Testis (tissue), 2 donors: ENCODE measurements at regions not wholly inside any gene's neighbourhood (a gene's known extent, or its start where the extent isn't known, plus 50 kb on each side); places are given as distances from the start of the nearest gene placed in this dataset.

Experiments
- DNase-seq: peaks from one replicate; pipeline ENCODE4 v3.0.0-alpha.2; 2019
- H3K27ac ChIP-seq, 2 donors: fragments of 200-600 bp; sonication (generic); one replicate each; pipeline ENCODE4 v1.5.1; 2019
- H3K27me3 ChIP-seq: fragments of 200-600 bp; sonication (generic); one replicate; pipeline ENCODE4 v1.5.1; 2019
- H3K36me3 ChIP-seq: fragments of 200-600 bp; sonication (generic); one replicate; pipeline ENCODE4 v1.5.1; 2017; ENCODE audit warnings: low read depth; ENCODE audit errors: missing control alignments
- H3K4me1 ChIP-seq: fragments of 200-600 bp; sonication (generic); one replicate; pipeline ENCODE4 v1.5.1; 2019
- H3K4me3 ChIP-seq, 2 donors: fragments of 200-600 bp; sonication (generic); one replicate each; pipeline ENCODE4 v1.5.1; 2017 to 2019
- H3K9me3 ChIP-seq: fragments of 200-600 bp; sonication (generic); one replicate; pipeline ENCODE4 v1.5.1; 2017
- POLR2A ChIP-seq: fragments of 450-650 bp; IDR thresholded peaks from one replicate; pipeline ENCODE4 v1.6.1; 2017; ENCODE audit warnings: antibody characterized with exemption, mild to moderate bottlenecking, moderate library complexity
- whole genome bisulfite sequencing, 2 donors: methylation state at CpG; one replicate each; pipeline ENCODE4 v1.1.5; 2018; 5-methylcytosine and 5-hydroxymethylcytosine counted together
- intact Hi-C: fragments of 100-400 bp; cut with DNase I; formaldehyde crosslinking; loops from one replicate; pipeline ENCODE4 v1.15.1; 2023; ENCODE audit warnings: low total_unique reads
- TF ChIP-seq, protein P1 (sequence below), 3 experiments: fragments of 450-650 bp in 2 of 3; fragments of 200-600 bp in 1 of 3; sonication (generic) in 1 of 3; IDR thresholded peaks; one replicate each; pipeline ENCODE4 v1.5.1; 2016 to 2019; ENCODE audit warnings: antibody characterized with exemption in 3 of 3, mild to moderate bottlenecking in 2 of 3, moderate library complexity in 1 of 3

DNA sequence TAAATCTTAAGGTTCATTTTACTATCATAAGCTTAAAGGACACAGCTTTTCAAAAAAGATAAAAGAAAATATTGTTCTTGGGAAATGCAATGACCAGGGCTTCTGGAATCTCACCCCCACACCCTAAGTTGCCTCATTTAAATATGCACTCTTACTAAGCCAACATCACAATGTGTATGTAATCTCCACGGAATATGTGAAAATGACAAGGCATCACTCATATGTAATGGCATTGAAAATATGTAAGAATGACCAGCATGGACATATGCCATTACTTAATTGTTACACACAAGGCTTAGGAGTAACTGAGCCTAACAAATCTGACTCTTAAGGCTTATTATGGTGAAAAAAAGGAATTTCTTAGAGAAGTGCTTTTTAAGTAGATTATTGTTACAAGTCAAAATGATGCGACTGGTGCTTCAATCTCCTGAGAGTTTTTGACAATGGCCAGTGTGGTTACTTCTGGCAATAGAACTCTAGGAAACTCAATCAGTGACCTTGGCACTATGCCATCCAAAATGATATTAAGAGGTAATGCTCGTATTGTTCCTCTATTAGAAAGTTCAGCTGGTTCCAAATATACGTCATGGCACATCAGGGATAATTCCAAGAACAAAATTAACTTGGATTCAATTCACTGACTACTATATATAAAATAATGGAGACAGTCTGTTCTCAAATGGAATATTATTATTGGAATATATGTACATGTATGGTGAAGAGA lies 290.0 kb upstream of the PLSCR5 start:
- no peaks in the 10 kb centered on the region for H3K36me3 ChIP-seq

DNA sequence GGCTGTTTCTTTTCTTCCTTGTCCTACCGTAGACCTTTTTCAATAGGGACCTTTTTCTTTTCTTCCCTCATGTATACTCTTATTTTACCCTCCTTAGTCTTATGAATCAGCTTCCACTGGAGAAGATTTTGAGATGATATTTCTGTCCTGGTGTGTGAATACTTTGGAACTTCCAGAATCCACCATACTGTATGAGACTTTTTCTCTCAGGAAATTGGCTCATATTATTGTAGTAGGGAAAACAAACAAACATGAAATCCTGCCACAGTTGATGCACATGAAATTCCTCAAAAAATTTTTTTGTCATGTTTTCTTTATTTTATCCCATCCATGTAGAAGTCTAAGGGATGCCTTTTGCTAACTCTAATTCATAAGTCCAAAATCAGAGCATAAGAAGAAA lies 289.3 kb upstream of the PLSCR5 start:
- 83 to 93% methylated on average over 1 of the region's 1 CpG for WGBS, 2 donors
- DNase-seq = no peak
- H3K27me3 ChIP-seq = no peaks in the 10 kb centered on the region
- H3K4me3 ChIP-seq = no peak overlapping the region
- H3K27ac ChIP-seq = no peak overlapping the region
- intact Hi-C loops = no loop called here
- no peak for TF ChIP-seq POLR2A
- TF ChIP-seq, protein P1, sequence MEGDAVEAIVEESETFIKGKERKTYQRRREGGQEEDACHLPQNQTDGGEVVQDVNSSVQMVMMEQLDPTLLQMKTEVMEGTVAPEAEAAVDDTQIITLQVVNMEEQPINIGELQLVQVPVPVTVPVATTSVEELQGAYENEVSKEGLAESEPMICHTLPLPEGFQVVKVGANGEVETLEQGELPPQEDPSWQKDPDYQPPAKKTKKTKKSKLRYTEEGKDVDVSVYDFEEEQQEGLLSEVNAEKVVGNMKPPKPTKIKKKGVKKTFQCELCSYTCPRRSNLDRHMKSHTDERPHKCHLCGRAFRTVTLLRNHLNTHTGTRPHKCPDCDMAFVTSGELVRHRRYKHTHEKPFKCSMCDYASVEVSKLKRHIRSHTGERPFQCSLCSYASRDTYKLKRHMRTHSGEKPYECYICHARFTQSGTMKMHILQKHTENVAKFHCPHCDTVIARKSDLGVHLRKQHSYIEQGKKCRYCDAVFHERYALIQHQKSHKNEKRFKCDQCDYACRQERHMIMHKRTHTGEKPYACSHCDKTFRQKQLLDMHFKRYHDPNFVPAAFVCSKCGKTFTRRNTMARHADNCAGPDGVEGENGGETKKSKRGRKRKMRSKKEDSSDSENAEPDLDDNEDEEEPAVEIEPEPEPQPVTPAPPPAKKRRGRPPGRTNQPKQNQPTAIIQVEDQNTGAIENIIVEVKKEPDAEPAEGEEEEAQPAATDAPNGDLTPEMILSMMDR (IDR thresholded peaks at IDR 0.05) = no peak
- no peaks in the 10 kb centered on the region for H3K9me3 ChIP-seq
- H3K36me3 ChIP-seq = no peaks in the 10 kb centered on the region
- no peaks in the 10 kb centered on the region for H3K4me1 ChIP-seq

More for the DNA sequence above, 290.0 kb upstream of the PLSCR5 start:
- no peak for DNase-seq
- 57 to 61% methylated on average over 4 of the region's 4 CpGs for WGBS, 2 donors
- no peak for TF ChIP-seq POLR2A
- TF ChIP-seq, protein P1 (IDR thresholded peaks at IDR 0.05) = no peak
- Histone ChIP-seq H3K4me3 (no peak overlapping the region), H3K27ac (no peak overlapping the region), H3K4me1 (no peaks in the 10 kb centered on the region), H3K9me3 (no peaks in the 10 kb centered on the region), H3K27me3 (no peaks in the 10 kb centered on the region)
- intact Hi-C loops = no loop called here

GRCh38 chr3:146892041-146892440 lies 286.9 kb upstream of the PLSCR5 start:
- no peaks in the 10 kb centered on the region for H3K36me3 ChIP-seq
- no peak for DNase-seq
- H3K9me3 ChIP-seq = no peaks in the 10 kb centered on the region
- TF ChIP-seq, protein P1 (IDR thresholded peaks at IDR 0.05) = no peak
- TF ChIP-seq POLR2A = no peak
- no peaks in the 10 kb centered on the region for H3K4me1 ChIP-seq
- no peaks in the 10 kb centered on the region for H3K27me3 ChIP-seq
- WGBS, 2 donors = 80 to 85% methylated on average over 5 of the region's 5 CpGs
- no peak overlapping the region for H3K4me3 ChIP-seq
- no peak overlapping the region for H3K27ac ChIP-seq
- intact Hi-C loops = no loop called here

DNA sequence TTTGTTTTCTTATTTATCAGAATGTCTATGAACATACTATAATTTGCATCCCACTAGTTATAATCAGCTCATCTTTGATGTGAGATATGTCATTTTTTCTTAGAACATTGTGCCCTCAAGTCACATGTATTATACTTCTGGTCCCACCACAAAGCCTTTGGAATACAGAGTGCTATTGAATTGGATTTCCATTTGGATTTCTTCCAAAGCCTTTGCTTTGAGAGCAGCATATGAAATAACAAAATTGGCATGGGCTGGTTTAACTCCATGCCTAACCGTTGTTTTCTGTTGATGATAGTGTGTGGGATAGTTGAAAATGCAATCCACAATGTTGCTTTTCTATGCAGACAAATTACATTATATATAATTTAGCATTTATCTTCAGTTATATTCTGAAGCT lies 284.5 kb upstream of the PLSCR5 start:
- H3K27ac ChIP-seq = no peak overlapping the region
- no peaks in the 10 kb centered on the region for H3K4me1 ChIP-seq
- intact Hi-C loops = no loop called here
- no peaks in the 10 kb centered on the region for H3K9me3 ChIP-seq
- H3K27me3 ChIP-seq = no peaks in the 10 kb centered on the region
- no peak for TF ChIP-seq POLR2A
- TF ChIP-seq, protein P1 (IDR thresholded peaks at IDR 0.05) = no peak
- H3K4me3 ChIP-seq = no peak overlapping the region
- 19 to 55% methylated on average over 1 of the region's 1 CpG for WGBS, 2 donors
- DNase-seq = no peak
- no peaks in the 10 kb centered on the region for H3K36me3 ChIP-seq

- Histone ChIP-seq H3K36me3 (no peaks in the 10 kb centered on the region), H3K4me1 (no peaks in the 10 kb centered on the region), H3K9me3 (no peaks in the 10 kb centered on the region), H3K27me3 (no peaks in the 10 kb centered on the region), H3K4me3 (no peak overlapping the region), H3K27ac (no peak overlapping the region)
- no peak for DNase-seq
- 95% methylated on average over 4 of the region's 4 CpGs for WGBS, 2 donors
- intact Hi-C loops = no loop called here
- TF ChIP-seq POLR2A = no peak
- TF ChIP-seq, protein P1 (IDR thresholded peaks at IDR 0.05) = no peak
Measured at GRCh38 chr3:146888176-146888575, 283.0 kb upstream of the PLSCR5 start.
